C1 segment of cervical spinal cord (tissue), 14 donors: ENCODE measurements at regions not wholly inside any gene's neighbourhood (a gene's known extent, or its start where the extent isn't known, plus 50 kb on each side); places are given as distances from the start of the nearest gene placed in this dataset.

ENCODE experiments used
- DNase-seq, 14 donors: peaks; one replicate each; lab custom pipeline; 2025; lab: John Stamatoyannopoulos, UW

DNA sequence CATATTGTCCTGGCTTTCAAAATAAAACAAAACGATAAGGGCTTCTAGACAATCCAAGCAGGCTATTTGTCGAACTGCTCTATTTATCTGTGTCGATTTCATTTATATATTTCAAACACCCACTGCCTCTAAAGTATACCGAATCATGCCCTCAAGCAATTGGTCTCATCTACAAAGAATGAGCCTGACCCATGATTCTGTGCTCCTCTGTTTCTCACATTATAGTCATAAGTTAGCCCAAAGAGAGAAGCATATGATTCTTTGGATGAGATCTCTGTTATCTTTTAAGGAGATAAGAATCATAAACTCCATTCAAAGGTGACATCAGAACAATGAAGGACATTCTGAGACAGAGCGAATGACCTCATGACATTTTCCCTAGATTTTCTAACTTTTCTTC is 191.1 kb downstream of the MAP2K6 start:
- DNase-seq, result no peak

DNA sequence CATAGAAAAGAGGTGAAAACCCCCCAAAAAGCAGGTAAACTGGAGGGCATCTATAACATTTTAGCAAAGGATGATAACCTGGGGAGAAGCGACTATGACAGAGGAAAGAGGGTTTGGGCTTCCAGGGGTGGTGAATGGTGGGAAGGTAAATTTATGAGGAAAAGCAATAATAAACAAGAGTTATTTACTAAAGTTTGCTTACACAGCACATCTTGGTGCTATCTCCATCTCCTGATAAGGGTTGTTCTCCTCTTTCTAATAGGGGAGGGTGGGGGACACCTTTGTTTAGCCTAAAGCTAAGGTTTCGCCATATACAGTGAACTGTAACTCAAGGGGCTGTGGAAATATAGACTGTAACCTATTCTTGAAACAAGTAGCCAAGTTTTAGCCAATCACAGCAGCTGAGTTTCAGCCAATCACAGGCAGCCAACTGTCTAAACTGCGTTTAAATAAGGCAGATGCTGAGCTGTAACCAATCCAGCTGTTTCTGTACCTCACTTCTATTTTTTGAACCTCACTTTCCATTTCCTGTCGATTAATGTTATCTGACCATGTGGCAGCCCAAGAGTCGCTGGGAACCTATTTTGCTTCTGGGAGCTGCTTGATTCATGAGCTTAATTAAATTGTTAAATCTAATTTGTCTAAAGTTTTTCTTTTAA is 191.8 kb downstream of the MAP2K6 start:
- no peak for DNase-seq

DNA sequence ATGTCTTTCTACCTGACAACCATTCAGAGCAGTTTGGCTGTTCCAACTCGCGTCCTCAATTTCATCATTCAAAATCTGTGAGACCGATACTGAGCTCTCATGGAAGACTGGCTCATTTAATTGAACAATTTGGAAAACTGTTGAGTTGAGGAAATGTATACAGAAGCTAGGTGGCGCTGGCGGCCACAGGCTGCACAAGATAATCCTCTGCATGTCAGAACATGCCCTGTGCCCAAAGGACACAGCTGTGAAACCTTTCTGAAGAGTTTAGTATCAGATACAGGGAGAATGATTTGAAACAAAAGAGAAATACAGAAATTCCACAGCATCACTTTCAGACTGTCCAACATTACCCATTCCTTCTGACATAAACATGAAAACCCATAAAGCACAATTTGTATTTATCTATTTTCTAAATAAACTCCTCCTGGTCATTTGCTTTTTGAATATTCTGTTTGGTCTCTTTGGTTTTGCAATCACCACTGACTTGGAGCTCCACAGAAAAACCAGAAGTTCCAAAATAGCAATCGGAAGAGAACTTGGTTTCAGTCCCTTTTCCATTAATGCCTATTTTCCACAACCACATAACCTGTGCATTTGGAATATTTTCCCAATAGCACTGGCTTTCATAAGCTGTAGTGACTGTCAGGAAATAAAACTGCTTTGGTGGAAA is 192.8 kb downstream of the MAP2K6 start:
- peak in 10 of 14 donors; percentile 6 to 68 (median 32) for DNase-seq

DNA sequence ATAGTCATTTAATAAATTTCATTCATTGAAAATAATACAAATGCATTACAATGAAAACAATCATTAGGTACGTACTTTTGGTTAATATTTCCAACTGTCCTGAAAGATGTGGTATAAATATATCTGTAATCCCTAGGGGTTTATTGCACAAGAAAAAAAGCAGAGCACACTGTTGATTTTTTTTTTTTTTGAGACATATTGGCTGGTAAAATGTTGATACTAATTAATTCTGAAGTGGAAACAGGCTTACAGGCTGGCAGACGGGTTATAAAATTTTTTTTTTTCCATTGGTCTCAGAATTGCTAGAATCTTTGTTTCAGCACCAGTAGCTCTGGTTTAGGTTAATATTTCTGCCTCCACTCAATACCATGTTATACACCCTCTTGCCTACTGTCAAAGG is 193.6 kb downstream of the MAP2K6 start:
- no peak for DNase-seq

DNA sequence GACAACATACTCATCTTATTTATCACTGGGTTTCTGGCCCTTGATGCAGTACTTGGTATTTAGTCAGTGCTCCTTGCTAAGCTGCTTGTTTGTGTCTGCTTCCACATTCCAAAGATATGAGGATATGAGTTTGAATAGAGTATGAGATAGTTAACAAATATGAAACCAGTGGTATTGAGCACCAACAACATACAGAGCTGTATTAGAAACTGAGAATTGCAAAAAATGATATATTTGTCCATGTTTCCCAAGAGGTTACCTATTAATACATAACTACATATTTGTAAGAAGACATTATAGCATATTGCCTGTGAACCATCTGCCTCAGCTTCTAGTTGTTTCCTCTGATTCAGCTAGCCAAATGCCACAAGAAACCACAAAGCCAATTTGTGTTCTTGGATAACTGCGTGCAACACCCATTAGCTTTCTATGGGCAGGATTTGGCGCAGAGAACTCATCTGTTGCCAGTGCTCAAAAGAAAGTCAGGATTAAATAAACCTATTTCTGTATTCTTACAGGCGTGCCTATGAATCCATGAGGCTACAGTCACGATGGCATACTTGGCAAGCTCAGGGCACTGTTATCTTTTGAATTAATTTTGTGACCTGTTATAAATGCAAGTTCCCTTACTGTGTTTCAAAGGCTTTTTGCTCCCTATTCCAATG is 194.4 kb downstream of the MAP2K6 start:
- peak in 3 of 14 donors; percentile 2 to 6 (median 5) for DNase-seq

DNA sequence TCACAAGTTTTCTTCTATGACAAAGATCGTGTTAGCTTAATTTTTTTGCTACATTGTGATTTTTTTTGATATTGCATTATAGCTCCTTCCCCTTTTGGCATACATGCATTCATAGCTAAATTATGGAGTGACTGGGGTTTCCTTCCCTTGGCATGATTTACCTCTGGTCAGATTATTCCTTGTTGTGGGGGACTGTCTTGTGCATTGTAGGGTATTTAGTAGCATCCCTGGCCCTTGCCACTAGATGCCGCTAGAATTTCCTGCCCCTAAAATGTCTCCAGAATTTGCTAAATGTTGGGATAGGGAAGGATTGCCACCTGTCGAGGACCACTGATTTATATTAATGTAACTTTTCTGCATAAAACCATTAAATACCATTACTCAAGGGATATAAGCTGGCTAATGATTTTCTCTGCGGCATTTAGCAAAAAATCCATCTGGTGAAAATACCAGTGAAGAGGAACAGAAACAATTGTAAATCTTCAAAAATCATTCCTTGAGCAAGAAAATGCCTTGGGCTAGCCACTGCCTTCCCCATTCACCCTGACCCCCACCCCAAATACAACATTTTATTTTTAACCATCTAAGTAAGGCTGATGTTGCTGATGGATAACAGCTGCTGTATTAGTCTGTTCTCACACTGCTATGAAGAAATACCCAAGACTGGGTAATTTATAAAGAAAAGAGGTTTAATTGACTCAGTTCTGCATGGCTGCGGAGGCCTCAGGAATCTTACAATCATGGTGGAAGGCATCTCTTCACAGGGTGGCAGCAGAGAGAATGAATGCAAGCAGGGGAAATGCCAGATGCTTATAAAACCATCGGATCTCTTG is 195.2 kb downstream of the MAP2K6 start:
- peak in 3 of 14 donors; percentile 1 to 9 (median 1) for DNase-seq

DNA sequence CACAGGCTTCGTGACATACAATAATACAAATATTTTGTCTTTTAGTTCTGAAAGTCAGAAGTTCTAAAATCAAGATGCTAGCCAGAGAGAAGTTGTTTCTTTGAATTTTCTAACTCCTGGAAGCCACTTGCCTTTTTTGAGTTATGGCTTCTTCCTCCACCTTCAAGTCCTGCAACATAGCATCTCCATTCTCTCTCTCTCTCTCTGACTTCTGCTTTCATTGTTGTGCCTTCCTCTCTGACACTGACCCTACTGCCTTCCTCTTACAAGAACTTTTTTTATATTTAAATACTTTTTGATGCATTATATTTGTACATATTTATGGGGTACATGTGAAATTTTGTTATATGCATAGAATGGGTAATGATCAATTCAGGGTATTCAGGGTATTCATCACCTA is 205.9 kb downstream of the MAP2K6 start:
- no peak for DNase-seq

DNA sequence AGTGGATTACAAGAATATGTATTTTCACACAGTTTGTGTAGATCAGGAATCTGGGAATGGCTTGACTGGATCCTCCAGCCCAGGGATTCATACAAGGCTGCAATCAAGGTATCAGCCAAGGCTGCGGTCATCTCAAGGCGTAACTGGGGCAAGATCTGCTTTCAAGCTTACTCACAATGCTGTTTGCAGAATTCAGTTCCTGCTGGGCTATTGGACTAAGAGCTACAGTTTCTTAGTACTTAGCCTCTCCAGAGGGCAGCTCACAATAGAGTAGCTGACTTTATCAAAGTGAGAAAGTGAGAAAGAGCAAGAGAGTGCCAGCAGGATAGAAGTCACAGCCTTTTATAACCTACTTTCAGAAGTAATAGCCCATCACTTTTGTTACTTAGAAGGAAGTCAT is 211.0 kb downstream of the MAP2K6 start:
- no peak for DNase-seq

DNA sequence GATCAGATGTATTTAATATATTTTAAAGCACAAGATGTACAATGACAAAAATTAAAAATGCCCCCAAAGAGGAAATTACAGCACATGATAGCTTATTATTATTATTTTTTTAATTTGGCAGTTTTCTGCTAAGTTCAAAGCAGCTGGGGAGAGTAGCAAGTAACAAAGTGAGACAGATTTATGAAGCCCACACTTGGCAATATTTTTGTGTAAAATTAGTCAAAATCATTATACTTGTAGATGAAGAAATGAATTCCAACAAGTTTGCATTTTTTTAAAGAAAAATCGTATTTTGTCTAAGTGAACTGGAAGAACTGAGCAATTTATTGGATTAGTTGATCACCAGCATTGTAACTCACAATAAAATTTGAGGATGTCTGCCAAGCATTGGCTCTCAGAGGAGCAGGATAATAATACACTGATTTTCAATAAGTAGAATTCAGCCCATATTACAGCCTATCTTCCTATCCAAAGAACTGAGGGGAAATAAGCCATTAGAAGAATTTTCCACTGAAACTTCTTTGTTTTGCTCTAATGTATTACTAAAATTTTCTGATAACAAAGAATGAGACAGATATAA is 215.6 kb downstream of the MAP2K6 start:
- no peak for DNase-seq

DNA sequence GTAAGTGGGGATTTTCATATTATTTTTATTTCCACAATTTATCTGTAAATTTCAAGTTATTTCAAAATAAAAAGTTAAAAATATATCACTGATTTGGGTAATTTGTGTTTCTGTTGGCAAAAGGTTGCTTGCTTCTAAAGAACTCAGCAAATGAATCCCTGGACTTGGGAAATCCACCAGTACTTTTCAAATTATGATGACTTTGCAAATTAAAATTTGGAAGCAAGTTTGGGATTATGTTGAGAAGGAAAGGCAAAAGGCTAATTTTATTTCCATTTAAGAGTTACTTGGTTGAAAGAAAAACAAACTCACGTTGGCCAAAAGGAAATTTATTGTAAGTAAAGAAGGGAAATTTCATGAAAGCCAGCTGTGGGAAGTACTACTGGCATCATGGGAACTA is 220.3 kb downstream of the MAP2K6 start:
- DNase-seq, result no peak

DNA sequence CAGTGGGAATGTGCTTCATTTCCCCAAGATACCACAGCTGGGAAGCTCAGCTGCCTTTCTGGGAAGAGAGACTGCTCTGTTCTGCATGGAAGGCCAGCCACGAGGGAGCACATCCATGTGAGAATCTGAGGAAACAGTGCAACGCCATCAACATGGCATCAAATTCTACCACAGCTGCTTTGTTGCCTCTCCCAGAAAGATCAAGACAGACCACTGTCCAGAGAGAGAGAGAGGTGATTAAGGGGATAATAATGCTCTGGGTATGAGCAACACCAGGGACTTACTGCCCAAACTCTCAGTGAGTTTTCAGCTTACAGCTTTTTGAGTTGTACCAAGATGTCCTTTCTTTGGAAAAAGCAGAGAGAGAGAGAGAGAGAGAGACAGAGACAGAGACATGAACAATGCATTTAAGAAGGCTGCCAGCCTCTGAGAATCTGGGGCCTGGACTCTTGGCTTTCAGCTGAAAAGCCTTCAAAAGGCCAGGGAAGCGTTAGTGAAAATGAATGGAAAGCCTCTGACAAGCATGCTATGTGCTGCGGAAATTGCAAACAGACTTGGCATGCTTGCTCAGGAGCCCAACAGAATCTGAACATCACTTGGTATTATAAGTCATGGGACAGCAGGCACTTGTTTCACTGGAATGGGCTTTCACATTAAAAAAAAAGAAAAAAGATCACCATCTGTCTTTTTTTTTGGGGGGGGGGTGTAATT is 223.1 kb downstream of the MAP2K6 start:
- DNase-seq, result peak in 3 of 14 donors; percentile 2 to 39 (median 3)

DNA sequence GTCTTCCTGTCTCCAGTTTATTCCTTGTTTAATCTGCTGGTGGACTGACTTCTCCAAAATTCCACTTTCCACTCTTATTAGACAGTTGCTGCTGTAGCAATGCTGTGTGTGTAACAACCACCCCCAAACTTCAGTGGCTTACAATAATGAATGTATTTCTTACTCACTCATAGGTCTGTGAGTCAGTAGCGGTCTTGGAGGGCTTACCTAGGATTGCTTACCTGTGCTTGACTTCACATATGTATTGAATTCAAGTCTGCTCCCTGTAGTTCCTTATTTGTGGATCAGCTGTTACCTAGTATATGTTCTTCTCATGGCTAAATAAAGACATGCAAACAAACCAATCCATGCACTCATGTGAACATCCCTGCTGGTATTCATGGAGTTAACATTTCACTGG is 224.6 kb downstream of the MAP2K6 start:
- no peak for DNase-seq

DNA sequence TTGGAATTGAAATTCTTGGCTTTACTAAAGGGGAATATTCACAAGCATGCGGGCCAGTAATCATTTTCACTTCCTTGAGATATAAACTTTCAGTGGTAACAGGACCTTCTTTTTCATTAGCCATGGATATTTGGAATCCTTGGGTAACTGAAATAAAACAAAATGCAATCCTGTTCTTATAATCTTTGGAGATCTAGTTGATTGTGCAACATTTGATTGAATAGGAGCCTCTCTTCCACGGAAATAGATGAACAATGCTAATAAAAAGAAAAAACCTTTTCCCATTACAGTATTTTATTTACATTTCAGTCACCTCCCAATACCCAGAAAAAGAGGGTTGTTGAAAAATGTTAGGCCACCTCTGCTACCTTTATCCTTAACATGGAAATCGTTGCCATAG is 225.6 kb downstream of the MAP2K6 start:
- DNase-seq, result no peak

DNA sequence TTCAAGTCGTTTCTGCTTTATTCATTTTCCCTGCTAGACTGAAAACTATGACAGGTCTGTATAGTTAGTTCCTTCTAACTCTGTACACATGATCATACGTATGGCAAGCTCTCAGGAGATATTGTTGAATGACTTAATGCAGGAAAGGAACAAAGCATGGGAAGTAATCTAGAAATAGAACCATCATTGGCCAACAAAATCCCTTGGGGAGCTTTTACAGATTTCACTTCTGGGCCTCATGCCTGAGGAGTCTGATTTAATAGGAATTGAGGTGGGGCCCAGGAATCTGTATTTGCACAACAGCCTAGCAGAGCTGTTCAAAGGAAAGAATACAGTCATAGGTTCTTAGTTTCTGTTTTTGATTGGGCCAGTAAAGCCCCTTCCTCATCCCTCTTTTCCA is 229.2 kb downstream of the MAP2K6 start:
- DNase-seq, result no peak

DNA sequence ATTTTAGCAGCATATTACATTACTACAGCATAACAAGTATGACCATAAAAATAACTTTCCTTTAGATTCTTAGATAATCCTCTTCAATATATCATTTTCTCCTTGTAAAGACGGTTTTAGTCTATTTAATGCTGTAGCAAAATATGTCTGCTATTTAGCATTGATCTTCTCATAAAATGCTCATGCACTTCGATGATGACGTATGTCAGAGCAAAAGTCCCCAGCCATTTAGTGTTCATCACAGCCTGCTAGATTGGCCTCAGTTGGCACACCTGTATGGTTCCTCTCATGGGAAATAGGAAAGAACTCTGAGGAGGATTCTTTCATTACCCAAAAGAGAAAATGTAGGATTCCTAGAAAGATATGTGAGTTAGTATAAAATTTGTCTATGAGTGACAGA is 232.2 kb downstream of the MAP2K6 start:
- no peak for DNase-seq

DNA sequence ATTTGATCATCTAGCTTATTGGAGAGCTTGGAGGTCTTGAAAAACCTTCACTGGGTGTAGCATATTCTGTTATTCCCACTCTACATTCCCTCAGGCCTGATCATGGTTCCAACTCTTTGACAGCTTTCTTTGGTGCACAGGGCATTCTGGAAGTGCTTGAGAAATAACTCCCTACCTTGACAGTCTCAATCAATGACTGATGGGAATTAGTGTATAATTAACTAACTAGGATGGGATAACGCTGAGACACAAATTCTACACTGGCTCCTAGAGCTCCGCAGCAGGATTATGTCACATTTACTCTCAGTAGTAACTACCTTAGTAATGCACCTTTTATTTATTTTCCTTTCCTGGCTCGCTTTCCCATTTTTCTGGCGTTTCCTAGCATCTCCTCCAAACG is 236.4 kb downstream of the MAP2K6 start:
- DNase-seq, result no peak

DNA sequence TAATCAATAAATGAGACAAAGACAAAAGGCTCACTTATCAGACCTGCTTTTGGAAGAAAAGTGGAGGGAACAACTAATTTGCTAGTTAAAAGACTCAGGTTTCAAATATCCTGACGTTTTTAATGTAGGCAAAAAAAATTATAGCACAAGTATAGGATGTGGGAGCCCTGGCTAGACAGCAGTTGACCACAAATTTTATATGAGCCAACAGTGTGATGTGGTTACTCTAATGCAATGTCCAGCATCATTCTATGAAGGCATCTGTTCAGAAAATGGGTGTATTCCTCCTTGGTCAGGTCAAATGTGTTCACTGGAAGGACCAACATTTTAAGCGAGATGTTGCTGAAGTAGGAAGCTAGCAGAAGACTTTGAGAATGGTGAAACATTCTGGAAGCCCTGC is 237.4 kb downstream of the MAP2K6 start:
- no peak for DNase-seq

DNA sequence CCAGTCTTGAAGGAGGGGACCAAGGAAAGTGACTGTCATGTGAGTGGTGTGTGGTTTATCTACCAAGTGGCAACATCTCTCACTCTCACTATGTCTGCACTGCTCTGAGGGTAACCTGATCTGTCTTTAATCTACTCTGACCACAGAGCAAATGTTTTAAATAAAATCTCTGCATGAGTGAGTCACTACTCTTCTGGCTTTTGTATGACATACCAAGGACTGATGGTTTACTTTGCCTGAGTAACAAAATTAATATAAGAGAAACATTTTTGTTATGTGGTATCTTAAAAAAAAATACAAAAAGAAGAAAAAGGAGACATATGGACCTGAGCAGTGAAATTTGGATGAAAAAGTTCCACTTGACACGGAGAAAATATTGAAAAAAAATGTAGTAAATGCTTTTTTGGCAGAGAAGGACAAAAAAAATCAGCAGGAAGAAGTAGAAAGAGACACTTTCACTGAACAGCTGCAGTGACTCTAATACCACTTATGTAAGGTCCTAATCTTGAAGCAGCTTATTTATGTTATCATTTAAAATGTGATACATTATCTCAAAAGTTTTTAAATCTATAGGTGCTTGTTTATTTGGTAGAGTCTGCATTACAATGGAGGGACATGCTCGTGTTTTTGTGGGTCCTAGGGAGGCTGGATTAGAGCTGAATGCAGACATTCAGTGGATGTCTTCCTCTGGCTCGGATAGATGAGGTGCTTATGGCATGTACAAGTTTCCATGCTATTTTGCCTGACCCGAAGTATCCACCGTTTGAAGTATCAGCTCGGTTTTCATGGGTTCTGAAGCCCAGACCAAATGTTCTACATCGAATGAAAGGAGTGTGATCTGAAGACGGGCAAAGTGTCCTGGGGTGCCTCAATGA is 240.7 kb downstream of the MAP2K6 start:
- DNase-seq, result no peak

DNA sequence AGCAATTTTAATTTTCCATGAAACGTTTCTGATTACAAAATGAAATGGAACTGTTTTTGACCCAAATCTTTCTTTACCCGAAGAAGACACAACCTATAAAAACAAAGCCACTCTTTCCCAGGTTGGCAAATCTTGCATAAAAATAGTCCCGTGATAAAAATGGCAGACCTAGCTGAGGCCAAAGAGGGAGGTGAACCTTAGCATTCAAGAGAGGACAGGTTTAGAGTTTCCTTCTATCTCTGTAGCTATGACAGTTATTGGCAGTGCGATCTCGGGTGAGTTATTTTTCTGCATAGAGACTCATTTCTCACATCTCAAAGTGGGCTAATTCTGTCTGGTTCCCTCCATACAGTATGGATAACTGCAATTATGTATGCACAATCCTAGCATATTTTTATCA is 241.4 kb downstream of the MAP2K6 start:
- no peak for DNase-seq
